KMS-11 (cell line): ENCODE measurements at regions not wholly inside any gene's neighbourhood (a gene's known extent, or its start where the extent isn't known, plus 50 kb on each side); places are given as distances from the start of the nearest gene placed in this dataset.

Experiments
- H2AFZ ChIP-seq: fragments of 200-600 bp; sonication (generic); 2 replicates; pipeline ENCODE4 v1.6.1; 2016; ENCODE audit warnings: antibody characterized with exemption, mixed run types, low read depth
- H3K27ac ChIP-seq: fragments of 200-600 bp; sonication (generic); 2 replicates; pipeline ENCODE4 v1.6.1; 2016; ENCODE audit warnings: mild to moderate bottlenecking, mixed run types
- H3K27me3 ChIP-seq: fragments of 200-600 bp; sonication (generic); 2 replicates; pipeline ENCODE4 v1.6.1; 2017; ENCODE audit warnings: mild to moderate bottlenecking, low read depth, mixed run types, moderate library complexity; ENCODE audit not compliant: insufficient read depth
- H3K36me3 ChIP-seq: fragments of 200-600 bp; sonication (generic); 2 replicates; pipeline ENCODE4 v1.6.1; 2017; ENCODE audit warnings: mild to moderate bottlenecking, mixed run types; ENCODE audit not compliant: insufficient read depth
- H3K4me1 ChIP-seq: fragments of 200-600 bp; sonication (generic); 2 replicates; pipeline ENCODE4 v1.6.1; 2016; ENCODE audit warnings: mild to moderate bottlenecking, low read depth, mixed run types; ENCODE audit not compliant: poor library complexity, severe bottlenecking
- H3K4me2 ChIP-seq: fragments of 200-600 bp; sonication (generic); 2 replicates; pipeline ENCODE4 v1.7.0; 2016; ENCODE audit warnings: mild to moderate bottlenecking, mixed run types
- H3K4me3 ChIP-seq: fragments of 200-600 bp; sonication (generic); IDR thresholded peaks from 2 replicates; pipeline ENCODE4 v1.6.1; 2017; ENCODE audit warnings: low read depth, low read length, mixed read lengths; ENCODE audit not compliant: insufficient read depth
- H3K79me2 ChIP-seq: fragments of 200-600 bp; sonication (generic); 2 replicates; pipeline ENCODE4 v1.6.1; 2016; ENCODE audit warnings: low read depth, mixed run types; ENCODE audit not compliant: insufficient read depth
- H3K9ac ChIP-seq: fragments of 200-600 bp; sonication (generic); 2 replicates; pipeline ENCODE4 v1.6.1; 2016; ENCODE audit warnings: mild to moderate bottlenecking, mixed run types
- H4K20me1 ChIP-seq: fragments of 200-600 bp; sonication (generic); 2 replicates; pipeline ENCODE4 v1.6.1; 2016; ENCODE audit warnings: mild to moderate bottlenecking, mixed run types; ENCODE audit not compliant: insufficient read depth
- TF ChIP-seq, protein P1 (sequence below): fragments of 200-600 bp; sonication (generic); conservative IDR thresholded peaks from 2 replicates; pipeline ENCODE4 v1.6.1; 2017; ENCODE audit warnings: low read depth, mild to moderate bottlenecking, antibody characterized with exemption, low read length, moderate library complexity, mixed read lengths

- Histone ChIP-seq H3K79me2 (no peaks in the 10 kb centered on the region), H3K4me1 (no peaks in the 10 kb centered on the region), H3K36me3 (no peaks in the 10 kb centered on the region), H3K27ac (no peak overlapping the region), H4K20me1 (no peaks in the 10 kb centered on the region; the same call in 1 of the 2 replicates), H3K4me3 (no peak overlapping the region), H3K4me2 (no peak overlapping the region), H2AFZ (no peak overlapping the region), H3K27me3 (no peaks in the 10 kb centered on the region), H3K9ac (no peak overlapping the region)
- TF ChIP-seq, protein P1, sequence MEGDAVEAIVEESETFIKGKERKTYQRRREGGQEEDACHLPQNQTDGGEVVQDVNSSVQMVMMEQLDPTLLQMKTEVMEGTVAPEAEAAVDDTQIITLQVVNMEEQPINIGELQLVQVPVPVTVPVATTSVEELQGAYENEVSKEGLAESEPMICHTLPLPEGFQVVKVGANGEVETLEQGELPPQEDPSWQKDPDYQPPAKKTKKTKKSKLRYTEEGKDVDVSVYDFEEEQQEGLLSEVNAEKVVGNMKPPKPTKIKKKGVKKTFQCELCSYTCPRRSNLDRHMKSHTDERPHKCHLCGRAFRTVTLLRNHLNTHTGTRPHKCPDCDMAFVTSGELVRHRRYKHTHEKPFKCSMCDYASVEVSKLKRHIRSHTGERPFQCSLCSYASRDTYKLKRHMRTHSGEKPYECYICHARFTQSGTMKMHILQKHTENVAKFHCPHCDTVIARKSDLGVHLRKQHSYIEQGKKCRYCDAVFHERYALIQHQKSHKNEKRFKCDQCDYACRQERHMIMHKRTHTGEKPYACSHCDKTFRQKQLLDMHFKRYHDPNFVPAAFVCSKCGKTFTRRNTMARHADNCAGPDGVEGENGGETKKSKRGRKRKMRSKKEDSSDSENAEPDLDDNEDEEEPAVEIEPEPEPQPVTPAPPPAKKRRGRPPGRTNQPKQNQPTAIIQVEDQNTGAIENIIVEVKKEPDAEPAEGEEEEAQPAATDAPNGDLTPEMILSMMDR: no peak
Measured at GRCh38 chr2:187148059-187148714, 299.2 kb upstream of the ZSWIM2 start.

GRCh38 chr2:187143537-187143936 is 294.6 kb upstream of the ZSWIM2 start:
- no peak overlapping the region for H3K4me2 ChIP-seq
- no peak overlapping the region for H3K27ac ChIP-seq
- no peaks in the 10 kb centered on the region for H3K79me2 ChIP-seq
- no peak overlapping the region for H2AFZ ChIP-seq
- no peaks in the 10 kb centered on the region for H3K27me3 ChIP-seq
- no peak overlapping the region for H3K9ac ChIP-seq
- no peaks in the 10 kb centered on the region; the same call in 1 of the 2 replicates for H4K20me1 ChIP-seq
- no peaks in the 10 kb centered on the region for H3K4me1 ChIP-seq
- H3K4me3 ChIP-seq: no peak overlapping the region
- TF ChIP-seq, protein P1: no peak
- no peaks in the 10 kb centered on the region for H3K36me3 ChIP-seq

DNA sequence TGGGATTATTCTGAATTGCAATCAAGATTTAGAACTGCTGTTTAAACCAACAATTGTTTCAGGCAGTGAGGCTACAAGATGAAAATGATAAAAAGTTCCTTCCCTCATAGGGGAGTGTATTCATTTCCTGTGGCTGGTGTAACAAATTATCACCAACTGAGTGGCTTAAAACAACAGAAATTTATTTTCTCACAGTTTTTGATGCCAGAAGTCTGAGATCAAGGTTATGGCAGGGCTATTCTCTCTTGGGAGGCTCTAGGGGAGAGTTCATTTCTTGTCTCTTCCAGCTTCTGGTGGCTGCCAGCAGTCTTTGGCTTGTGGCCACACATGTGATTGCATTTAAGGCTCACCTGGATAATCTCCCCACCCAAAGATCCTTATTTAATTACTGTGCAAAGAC is 290.5 kb upstream of the ZSWIM2 start:
- no peak overlapping the region for H3K4me3 ChIP-seq
- no peaks in the 10 kb centered on the region for H4K20me1 ChIP-seq
- TF ChIP-seq, protein P1: no peak
- H3K27ac ChIP-seq: no peak overlapping the region
- H3K36me3 ChIP-seq: no peaks in the 10 kb centered on the region
- no peaks in the 10 kb centered on the region for H3K79me2 ChIP-seq
- no peak overlapping the region for H2AFZ ChIP-seq
- H3K27me3 ChIP-seq: no peaks in the 10 kb centered on the region
- no peaks in the 10 kb centered on the region for H3K4me1 ChIP-seq
- H3K9ac ChIP-seq: no peak overlapping the region
- H3K4me2 ChIP-seq: no peak overlapping the region

DNA sequence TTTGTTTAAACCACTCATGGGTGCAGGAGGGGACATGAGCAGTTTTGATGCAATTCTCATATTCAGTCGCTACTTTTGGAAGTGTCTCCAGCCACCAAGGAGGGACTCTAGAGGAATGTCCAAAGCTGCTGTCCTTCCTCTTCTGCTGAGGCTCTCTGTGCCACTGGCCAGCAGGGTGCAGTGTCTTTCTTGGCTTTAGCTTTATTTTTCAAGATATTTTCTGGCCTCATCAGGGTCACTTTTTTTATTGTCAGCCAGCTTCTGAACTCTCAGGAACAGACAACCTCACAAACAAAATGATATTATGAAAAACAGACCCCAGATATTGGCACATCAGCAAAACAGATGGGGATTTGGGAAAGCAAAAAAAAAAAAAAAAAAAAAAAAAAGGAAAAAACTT is 289.3 kb upstream of the ZSWIM2 start:
- H3K36me3 ChIP-seq: no peaks in the 10 kb centered on the region
- no peak overlapping the region for H3K9ac ChIP-seq
- no peak overlapping the region for H2AFZ ChIP-seq
- no peaks in the 10 kb centered on the region for H3K79me2 ChIP-seq
- no peaks in the 10 kb centered on the region for H3K4me1 ChIP-seq
- no peaks in the 10 kb centered on the region for H4K20me1 ChIP-seq
- no peak overlapping the region for H3K4me2 ChIP-seq
- no peaks in the 10 kb centered on the region for H3K27me3 ChIP-seq
- TF ChIP-seq, protein P1: peak; percentile 45
- H3K27ac ChIP-seq: no peak overlapping the region
- H3K4me3 ChIP-seq: no peak overlapping the region
